Dedifferentiated amniotic fluid mesenchymal stem cell (primary cell): ENCODE measurements at regions not wholly inside any gene's neighbourhood (a gene's known extent, or its start where the extent isn't known, plus 50 kb on each side); places are given as distances from the start of the nearest gene placed in this dataset.

Experiments used
- DNase-seq: peaks from one replicate; pipeline ENCODE4 v3.0.0-alpha.2; 2016; ENCODE audit errors: extremely low spot score

DNA sequence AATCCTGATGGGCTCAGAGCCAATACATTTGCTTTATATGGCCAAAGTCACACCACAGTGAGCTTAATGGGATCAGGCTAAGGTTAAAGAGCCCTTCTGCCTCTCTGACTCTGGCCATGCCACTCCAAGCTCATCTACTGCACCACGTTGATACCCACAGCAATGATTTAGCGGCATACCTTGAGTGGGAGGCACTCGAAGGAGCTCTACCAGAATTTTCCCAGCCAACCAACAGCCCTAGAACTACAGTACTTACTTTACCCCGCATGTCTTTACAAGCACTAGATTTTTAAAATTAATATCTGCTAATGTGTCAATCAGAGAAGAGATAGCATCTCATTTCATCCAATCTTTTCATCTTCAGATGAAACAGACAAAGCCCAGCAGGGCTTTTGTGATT lies 300.5 kb downstream of the GRIN2B start:
- DNase-seq, result no peak

DNA sequence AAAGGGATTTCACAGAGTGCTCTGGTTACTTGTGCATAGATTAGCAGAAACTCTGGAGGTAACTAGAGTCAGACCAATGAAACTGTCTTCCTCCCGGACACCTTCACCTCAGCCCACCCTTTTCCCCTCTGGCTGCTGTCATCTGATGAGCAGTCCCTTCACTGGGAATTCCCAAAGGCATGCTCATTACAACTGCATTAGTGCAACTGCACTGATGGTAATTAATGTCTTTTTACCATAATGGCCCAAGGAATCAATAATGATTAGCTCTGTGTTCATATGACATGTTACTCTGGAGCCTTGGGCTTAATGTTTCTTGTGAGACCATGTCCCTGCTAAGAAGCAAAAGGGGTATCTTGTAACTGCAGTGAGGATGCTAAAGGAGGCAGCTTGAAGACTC lies 304.5 kb downstream of the GRIN2B start:
- DNase-seq, result no peak

DNA sequence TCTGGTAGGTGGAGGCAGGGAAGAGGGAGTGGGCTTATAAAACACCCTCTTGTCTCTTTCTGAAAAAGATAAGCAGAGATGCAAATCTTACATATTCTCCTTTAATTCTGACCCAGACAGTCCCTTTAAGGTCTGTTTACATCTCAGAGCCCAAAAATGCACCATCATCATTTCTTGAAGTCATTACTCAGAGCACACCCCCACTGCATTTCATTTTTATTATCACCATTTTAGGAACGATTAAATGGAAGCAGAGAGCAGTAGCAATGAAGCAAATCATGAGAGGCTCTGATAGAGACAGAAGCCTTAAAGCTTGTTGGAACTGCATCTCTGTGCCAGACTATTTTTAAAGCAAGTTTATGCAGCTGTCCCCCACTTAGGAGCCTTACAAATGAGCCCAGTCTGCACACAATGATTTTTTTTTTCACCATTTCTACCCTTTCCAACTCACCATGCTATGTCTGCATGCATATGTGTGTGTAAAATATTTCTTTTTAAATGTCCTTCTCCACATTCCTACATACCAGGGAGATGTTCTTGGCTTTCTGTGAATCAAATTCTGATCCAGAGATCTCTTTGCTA lies 311.0 kb downstream of the GRIN2B start:
- no peak for DNase-seq

DNA sequence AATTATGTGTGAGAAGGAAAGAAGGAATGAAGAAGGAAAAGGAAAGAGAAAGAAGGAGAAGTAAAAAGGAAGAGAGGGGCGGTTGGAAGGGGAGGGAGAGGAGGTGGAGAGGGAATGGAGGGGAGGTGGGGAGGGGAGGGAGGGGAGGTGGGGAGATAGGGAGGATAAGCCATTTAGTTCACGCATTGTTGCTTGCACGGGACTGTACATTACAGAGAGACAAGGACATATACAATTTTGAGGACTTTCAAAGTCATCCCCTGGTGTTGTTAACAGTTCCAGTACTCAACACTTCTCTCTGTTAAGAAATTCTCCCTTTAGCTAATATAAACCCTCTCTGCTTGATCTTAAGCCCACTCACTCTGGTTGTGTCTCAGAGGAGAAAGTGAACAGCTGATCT lies 312.5 kb downstream of the GRIN2B start:
- DNase-seq, result no peak

DNA sequence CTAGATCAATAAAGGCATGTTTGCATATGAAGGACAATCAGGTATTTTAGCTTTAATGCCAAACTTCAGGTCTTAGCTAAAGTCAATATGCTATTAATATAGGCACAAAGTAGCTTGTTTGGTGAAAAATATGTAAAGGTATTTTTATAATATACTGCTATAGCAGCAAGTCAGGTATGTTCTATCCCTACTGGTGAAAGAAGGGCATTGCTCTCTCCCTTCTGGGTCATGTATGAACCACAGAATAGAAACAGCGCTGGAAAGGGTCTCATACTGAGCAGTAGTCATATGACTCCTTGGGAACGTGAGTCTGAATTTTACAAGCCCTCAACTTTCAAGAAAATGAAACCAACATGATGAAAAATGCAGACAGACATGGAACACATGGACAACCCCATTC lies 314.6 kb downstream of the GRIN2B start:
- no peak for DNase-seq

DNA sequence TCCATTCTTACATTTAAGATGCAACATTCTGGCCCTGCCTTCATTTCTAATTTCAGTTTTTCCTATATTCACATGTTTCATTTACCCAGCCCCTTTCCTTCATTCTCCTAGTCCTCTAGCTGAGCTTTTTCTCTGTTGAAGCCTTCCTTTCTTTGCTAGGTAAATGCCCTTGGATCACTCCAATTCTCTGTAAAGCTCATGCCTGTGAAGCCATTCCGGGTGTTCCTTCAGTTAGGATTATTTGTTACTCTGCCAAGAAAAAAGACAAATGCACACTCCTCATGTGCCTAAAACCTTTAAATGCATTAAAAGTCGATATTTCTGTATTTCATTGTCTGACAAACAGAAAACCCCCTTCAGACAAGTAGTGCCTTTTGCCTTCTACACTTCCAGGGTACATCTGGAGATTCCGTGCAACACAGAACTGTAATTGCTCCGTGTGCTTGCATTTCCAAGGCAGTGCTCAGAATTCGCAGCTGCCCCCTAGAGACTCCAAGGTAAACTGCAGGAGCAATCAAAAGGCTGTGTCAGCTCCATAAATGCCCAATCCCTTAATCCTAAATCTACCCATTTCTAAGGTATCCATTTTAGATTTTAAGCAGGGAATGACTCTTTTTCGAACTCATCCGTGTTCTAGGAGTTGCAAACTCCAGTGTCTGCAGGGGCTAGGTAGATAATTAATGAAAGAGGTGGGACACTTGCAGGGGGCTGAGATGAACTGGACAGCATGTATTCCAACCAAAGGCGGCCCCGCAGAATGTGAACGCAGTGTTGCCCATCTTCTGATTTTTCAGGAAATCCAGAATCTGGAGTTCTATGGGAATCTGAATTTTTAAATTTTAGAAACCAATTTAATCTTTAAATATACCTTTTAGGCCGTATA lies 320.2 kb downstream of the GRIN2B start:
- DNase-seq, result peak; percentile 61

DNA sequence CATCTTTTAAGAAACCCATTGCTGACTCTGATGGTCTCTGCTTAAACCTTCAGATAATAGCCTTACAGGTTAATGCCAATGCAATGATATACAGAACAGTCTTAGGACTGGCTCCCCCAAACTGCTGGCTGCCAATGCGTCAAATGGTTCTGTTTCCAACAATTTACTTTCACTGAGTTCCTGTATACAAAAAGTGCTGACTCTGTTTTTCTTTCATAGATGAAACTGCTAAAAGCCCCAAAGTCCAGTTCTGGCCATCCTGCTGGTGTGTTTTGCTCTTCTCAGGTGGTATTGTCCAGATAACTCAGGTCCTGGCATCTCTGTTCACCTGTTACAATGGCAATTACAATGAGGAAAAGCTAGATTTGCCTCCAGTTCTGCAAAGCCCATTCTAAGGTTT lies 326.9 kb downstream of the GRIN2B start:
- DNase-seq, result no peak

DNA sequence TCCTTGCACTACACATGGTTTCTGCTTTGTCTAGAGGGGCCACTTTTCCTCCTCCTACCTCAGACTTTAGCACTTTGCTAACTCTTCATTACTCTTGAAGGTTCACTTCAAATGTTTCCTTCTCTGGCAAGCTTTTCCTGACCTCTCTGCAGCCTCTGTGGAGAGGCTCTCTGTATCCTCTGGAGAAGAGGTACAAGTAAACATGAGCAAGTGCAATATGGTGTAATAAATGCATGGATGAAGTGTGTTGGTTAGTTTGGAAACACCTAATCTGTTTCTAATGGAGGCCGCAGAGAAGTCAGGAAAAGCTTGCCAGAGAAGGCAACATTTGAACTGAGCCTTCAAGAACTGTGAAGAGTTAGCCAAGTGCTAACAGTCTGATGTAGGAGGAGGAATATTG lies 329.3 kb downstream of the GRIN2B start:
- DNase-seq, result no peak

DNA sequence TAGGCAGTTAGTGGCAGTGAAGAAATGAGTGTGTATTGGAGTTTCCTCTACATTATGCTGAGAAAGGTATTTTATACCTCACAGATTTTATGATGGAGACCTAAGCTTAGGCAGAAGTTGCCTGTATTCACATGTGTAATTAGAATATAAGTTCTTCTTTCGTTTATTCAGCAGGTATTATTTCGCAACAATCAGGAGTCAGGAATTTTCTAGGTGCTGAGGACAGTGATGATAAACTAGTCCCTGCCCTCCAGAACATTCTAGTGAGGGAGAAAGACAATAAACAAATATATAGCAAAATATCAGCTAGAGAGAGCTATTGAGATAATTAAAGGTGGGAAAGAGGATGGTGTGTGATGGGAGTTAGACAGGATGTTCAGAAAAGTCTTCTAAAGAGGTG lies 345.7 kb downstream of the GRIN2B start:
- DNase-seq, result no peak

DNA sequence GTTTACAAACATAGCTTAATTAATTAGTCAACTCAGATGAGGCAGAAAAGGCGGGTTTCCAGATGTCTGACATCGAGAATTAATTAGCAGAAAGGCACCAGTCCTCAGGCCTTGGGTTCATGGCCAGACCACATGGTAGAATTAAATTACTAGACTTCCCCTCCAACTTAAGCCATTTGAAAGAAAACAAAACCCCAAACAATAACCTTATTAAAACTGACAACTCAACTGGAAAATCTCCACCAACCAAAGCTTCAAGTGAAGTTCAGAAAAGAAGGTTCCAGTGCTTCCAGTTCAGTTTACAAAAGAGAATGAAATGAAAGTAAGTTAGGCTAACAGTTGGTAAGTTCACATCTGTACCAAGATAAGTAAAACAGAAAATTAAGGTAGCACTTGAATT lies 349.5 kb downstream of the GRIN2B start:
- no peak for DNase-seq

DNA sequence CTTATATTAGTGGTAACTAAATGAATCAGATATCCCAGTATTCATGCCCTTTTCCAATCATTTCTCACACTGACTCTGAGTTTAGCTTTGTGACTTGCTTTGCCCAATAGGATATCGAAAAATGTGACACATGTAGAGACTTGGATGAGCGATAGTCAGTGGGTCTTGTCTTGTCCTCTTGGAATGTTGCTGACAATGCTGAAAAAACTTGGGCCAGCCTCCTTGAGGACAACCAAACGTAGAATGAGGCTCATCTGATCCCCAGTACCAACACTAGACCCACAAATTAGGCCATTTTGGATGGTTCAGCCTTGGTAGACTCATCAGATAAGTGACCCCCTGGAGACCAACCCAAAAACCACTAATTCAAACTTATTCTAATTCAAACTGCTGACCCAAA lies 351.0 kb downstream of the GRIN2B start:
- DNase-seq, result no peak

DNA sequence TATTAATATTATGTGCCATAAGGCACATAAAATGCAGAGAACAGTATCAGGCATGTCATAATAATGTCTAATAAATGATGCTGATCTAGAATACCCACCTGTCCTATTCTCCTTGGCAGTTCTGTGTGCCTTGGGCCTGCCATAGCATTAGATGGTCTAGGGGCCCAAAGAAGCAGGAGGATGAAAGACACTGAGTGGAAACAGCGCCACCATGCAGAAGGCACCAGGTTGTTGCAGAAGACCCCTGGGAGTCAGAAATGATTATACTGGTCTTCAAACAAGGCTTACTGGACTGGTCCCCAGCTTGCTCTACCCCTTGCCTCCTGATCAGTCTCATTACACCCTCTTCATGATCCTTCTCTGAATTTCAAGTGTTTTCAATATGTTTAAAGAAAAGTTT lies 353.3 kb downstream of the GRIN2B start:
- DNase-seq, result no peak

DNA sequence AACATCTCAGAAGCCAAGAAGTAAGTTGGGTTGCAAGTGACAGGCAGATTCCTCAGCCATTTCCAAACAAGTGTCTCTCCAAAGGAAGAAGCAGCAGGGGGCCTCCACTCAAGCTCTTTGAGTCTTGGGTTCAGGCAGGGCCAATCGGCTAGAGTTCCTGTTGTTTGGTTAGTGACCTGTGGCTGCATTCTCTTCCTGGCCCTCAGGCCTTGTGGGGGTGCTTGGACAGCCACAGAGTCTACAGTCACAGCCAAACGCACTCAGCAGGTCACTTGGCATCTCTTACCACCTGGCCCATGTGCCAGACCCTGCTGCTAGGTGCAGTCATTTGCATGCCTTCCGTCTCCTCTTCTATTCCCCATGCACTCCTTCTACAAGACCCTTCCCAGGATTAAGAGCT lies 353.9 kb downstream of the GRIN2B start:
- DNase-seq, result no peak

DNA sequence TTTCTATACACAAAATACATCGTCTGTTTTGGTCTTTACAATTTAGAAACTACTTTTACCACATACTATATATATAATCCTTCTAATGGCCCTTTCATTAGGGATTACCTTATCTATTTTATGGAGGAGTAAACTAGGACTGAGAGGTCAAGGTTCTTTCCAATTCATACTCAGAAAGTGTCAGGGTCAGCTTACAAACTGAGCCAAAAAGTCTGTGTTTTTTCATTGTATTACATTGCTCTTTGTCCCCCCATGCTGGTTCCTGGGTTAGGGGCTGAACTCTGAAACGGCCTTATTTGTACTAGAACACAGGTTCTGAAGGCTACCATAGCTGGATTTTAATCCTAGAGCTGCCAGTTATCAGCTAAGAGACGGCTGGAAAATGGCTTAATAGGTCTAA lies 368.1 kb downstream of the GRIN2B start:
- DNase-seq, result no peak

DNA sequence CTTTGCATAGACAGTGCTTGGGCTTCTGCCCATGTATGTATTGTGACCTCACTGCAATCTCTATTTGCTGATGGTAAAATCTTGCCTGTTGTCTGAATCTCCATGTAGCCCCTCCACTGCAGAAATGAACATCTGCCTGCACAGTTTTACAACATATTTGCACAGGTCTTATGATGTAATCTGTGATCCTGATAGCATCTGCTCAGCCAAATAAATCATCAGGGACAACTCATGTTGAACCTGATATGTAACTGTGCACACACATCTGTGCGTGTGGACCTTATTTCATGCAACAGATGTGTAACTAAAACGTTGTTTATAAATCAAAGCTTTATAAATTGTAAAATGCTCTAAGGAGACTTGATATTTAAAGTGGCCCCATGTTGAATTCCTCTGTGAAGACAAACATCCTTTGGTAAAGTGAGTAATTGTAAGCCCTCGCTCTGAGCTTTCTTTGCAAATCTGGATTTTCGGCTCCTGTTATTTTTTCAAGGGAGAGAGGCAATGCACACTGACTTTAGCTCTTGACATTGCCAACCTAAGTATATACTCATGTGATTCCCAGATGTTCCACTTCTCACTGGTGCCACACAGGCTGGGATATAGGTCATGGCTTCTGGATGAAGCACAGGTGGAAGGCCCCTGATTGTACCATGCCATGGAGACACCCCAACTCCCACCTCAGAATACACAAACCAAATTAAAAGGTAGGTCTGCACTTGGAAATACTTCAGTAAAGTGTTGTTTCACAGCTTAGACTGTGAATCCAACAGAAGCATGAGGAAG lies 371.3 kb downstream of the GRIN2B start:
- DNase-seq, result no peak

DNA sequence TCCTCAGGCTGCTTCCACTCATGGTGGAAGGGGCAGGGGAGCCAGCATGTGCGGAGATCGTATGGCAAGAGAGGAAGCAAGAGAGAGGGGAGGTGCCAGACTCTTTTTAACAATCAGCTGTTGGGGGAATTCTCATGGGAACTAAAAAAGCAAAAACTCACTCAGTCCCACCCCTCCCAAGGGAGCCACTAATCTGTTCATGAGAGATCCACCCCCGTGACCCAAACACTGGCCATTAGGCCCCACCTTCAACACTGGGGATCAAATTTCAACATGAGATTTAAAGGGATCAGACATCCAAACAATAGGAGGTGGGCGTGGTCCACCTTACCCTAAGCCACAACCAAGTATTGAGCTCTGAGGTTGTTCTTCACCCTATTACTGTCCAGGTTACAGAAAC lies 375.1 kb downstream of the GRIN2B start:
- no peak for DNase-seq

DNA sequence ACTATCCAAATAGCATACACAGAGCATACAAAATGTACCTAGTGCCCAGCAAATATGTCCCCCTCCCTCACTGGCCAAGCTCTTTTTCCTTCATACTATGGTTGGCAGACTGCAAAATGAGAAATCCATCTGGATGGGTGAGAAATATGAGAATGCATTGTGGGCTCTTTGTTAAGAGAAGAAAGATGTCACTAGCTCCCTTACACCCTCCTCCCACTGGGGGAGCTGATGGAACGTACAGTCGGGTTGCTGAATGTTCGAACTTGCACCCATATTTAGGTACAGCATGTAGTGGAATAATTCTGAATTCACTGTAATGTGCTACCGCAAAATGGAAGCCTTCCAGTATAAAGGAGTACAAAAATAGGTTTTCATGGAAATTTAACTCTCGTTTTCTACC lies 377.4 kb downstream of the GRIN2B start:
- no peak for DNase-seq

DNA sequence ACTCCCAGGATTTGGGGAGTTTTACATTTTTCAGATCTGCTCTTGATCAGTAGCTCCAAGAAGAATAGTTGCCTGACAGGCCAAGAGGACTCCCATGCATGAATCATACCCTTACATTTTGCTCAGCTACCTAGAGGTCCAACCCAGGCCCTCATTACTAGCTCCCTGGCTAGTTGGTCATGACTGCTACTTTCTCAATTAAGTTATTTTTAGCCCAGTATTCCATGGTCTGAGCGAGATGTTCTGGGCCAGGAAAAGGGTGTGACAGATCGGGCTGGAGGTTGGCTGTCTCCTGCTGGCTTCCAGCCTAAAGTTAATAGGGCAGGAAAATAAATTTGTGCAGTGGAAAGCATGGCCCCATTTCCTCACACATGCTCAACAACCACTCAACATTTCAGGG lies 379.2 kb downstream of the GRIN2B start:
- DNase-seq, result no peak

DNA sequence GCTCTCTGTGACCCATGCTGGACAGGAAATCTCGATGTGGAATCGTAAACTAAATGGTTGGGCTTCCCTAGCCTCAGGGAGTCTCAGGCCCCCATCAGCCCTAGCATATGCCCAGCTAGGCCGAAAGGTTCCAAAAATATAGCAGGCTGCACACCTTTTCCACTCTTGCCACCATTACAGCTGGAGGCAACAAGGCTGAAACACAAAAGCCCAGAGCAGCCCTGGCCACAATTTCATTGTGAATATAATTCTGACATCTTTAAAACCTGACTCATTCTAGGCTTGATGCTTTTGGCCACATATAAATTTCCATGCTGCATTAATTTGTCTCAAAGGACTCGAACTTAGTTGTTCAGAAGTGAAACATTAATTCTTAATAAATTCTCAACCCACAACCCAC lies 382.2 kb downstream of the GRIN2B start:
- no peak for DNase-seq

DNA sequence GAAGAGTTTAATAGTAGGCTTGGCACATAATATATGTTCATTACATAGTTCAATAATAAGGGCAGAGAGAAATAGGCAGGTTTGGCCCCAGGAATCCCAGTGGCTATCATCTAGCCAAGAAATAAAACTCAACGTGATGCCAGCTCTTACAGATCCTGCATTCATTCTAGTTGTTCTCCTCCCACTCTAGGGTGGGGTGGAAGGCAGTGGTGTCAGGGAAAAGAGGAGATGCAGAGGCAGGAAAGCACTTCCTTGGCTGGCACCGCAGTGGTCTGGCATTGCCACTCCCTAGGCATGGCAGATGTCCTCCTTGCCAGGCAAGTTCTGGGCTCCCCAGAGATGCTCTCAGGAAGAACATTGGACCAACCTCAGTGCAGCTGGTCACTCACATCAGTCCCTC lies 383.6 kb downstream of the GRIN2B start:
- no peak for DNase-seq

DNA sequence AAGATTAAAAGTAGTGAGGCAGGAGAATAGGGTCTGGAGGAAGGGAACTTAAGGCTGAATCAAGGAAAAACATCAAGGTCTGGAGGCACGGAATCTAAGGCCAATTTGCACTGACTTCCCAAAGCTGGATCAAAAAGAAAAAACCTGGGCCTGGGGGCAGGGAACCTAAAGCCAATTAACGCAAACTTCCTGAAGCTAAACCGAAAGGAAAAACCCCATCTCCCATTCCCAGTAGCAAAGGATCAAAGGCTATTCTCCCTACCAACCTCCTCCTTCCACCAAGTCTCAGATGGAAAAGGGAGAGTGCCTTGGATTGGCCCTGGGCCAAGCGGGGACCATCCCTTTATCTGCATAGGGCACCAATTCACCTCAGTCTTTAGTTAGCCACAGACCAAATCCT lies 384.2 kb downstream of the GRIN2B start:
- DNase-seq, result no peak

DNA sequence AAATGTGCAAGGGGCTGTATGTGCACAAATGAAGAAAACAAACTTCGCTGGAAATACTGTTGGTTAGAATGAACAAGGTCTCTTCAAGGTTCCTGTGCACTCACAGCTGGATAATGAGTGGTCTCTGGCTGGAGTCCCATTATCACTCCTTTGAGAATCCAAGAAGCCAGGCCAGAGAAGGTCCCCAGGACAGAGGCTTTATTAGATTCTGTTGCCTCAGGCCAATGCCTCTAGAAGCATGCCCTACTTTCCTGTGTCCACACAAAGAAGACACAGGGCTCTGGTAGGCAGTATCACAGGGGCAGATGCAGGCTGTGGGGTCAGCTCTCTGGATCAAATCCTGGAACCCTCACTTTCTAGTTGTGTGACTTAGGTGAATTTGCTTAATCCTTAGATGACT lies 384.7 kb downstream of the GRIN2B start:
- DNase-seq, result no peak
